HFFc6 (cell line): ENCODE measurements at regions not wholly inside any gene's neighbourhood (a gene's known extent, or its start where the extent isn't known, plus 50 kb on each side); places are given as distances from the start of the nearest gene placed in this dataset.

Experiments used
- DNase-seq: peaks from one replicate; pipeline ENCODE4 v3.0.0-alpha.2; 2018
- H3K27ac Mint-ChIP-seq: 2 replicates; pipeline ENCODE4 v1.8.0; 2020; ENCODE audit warnings: mild to moderate bottlenecking, mixed read lengths
- H3K27me3 Mint-ChIP-seq: 2 replicates; pipeline ENCODE4 v1.8.0; 2021; ENCODE audit warnings: mild to moderate bottlenecking, moderate library complexity, mixed read lengths; ENCODE audit not compliant: insufficient read depth
- H3K36me3 Mint-ChIP-seq: 2 replicates; pipeline ENCODE4 v1.8.0; 2021; ENCODE audit warnings: low read depth, mixed read lengths
- H3K4me1 Mint-ChIP-seq: 2 replicates; pipeline ENCODE4 v1.8.0; 2020; ENCODE audit warnings: low read depth, mixed read lengths
- H3K4me3 Mint-ChIP-seq: 2 replicates; pipeline ENCODE4 v1.8.0; 2020; ENCODE audit warnings: mild to moderate bottlenecking, moderate library complexity, mixed read lengths
- H3K9me3 Mint-ChIP-seq: 2 replicates; pipeline ENCODE4 v1.8.0; 2020; ENCODE audit warnings: mild to moderate bottlenecking, mixed read lengths
- TF ChIP-seq, protein P1 (sequence below): fragments of 200-600 bp; sonication (generic); IDR thresholded peaks from 2 replicates; pipeline ENCODE4 v1.5.0; 2021; ENCODE audit warnings: antibody characterized with exemption, mild to moderate bottlenecking

DNA sequence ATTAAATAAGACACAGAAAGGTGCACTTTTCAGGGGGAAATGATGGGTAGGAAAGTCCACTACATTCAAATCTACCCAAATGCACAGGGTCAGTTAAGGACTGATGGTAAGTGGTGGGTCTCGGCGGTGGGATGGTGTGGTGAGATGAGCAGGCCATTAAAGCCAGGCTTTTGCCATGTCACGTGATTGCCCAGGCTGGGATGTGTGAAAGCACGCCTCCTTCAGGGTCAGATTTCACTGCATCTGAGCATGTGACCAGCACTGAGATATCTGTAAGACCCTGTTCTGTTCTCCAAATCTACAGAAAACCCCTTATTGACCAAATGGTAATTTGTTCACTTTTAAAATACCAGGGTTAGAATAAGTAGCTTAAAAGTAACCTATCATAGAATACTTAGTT is 301.5 kb downstream of the MEX3B start:
- no peak for DNase-seq
- H3K27me3 Mint-ChIP-seq, result no peaks in the 10 kb centered on the region; the same call in 1 of the 2 replicates
- peaks cover 5% of the 10 kb centered on the region for H3K9me3 Mint-ChIP-seq
- TF ChIP-seq, protein P1, sequence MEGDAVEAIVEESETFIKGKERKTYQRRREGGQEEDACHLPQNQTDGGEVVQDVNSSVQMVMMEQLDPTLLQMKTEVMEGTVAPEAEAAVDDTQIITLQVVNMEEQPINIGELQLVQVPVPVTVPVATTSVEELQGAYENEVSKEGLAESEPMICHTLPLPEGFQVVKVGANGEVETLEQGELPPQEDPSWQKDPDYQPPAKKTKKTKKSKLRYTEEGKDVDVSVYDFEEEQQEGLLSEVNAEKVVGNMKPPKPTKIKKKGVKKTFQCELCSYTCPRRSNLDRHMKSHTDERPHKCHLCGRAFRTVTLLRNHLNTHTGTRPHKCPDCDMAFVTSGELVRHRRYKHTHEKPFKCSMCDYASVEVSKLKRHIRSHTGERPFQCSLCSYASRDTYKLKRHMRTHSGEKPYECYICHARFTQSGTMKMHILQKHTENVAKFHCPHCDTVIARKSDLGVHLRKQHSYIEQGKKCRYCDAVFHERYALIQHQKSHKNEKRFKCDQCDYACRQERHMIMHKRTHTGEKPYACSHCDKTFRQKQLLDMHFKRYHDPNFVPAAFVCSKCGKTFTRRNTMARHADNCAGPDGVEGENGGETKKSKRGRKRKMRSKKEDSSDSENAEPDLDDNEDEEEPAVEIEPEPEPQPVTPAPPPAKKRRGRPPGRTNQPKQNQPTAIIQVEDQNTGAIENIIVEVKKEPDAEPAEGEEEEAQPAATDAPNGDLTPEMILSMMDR, result no peak
- H3K4me1 Mint-ChIP-seq, result no peaks in the 10 kb centered on the region
- H3K27ac Mint-ChIP-seq, result no peak overlapping the region
- no peak overlapping the region for H3K4me3 Mint-ChIP-seq
- H3K36me3 Mint-ChIP-seq, result no peaks in the 10 kb centered on the region

DNA sequence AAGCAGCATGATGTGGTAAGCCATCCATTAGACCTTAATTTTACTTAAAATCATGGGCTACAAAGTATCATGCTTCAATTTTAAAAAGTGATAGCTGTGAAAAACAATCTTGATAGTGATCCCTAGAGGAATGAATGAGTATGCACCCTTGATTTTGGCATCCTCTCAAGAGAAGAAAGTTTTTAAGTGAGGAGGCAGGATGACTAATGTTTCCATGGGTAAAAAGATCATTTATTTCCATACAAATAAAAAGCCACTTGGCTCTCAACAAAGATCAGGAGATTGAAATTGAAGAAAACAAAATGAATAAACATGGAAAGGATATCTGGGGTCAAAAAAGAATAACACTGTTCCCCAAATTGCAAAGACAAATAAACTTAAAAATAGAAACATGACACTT is 305.4 kb downstream of the MEX3B start:
- no peak overlapping the region for H3K27ac Mint-ChIP-seq

DNA sequence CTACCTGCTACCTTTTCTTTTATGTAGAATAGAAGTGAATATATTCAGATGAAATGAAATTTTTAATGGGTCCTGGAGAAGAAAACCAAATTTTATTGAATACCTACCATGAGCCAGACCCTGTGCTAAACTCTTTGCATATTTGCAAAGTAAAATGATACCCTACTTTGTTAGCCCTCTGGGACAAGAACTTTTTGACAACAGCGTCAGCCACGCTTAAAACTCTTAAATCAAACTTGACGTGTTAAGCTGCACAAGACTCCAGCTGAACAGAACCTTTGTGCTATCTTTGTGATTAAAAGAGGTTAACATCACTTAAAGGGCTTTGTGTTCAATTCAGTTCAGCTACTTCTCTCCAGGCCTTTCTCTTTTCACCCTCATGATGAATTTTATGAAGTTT is 316.5 kb downstream of the MEX3B start:
- Mint-ChIP-seq H3K27ac (no peak overlapping the region), H3K9me3 (peaks cover 30% of the 10 kb centered on the region), H3K4me3 (no peak overlapping the region), H3K36me3 (no peaks in the 10 kb centered on the region), H3K4me1 (no peaks in the 10 kb centered on the region), H3K27me3 (no peaks in the 10 kb centered on the region)
- no peak for DNase-seq
- TF ChIP-seq, protein P1, result no peak

More for the DNA sequence above, 305.4 kb downstream of the MEX3B start:
- Mint-ChIP-seq H3K9me3 (peaks cover 12% of the 10 kb centered on the region), H3K36me3 (no peaks in the 10 kb centered on the region), H3K27me3 (no peaks in the 10 kb centered on the region; the same call in 1 of the 2 replicates), H3K4me1 (no peaks in the 10 kb centered on the region), H3K4me3 (no peak overlapping the region)
- no peak for DNase-seq
- TF ChIP-seq, protein P1, result no peak

DNA sequence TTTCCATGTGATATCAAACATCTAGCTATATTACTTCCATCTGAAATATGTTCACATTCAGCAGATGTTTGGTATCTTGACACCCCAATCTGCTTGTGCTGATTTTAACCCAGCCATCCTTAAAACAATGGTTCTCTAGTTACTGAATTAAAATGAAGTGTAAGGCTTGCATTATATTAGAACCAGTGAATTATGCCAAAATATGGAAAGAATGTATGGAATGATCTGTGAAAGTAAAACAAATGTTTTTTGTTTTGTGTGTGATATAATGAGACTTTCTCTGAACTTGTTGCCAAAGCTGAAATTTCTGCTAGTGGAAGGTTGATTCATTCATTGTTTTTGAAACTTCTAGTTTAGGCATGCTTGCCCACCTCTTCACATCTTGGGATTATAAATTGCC is 317.1 kb downstream of the MEX3B start:
- Mint-ChIP-seq H3K4me3 (no peak overlapping the region), H3K4me1 (no peaks in the 10 kb centered on the region), H3K9me3 (peaks cover 35% of the 10 kb centered on the region), H3K27me3 (no peaks in the 10 kb centered on the region), H3K36me3 (no peaks in the 10 kb centered on the region), H3K27ac (no peak overlapping the region)
- TF ChIP-seq, protein P1, result no peak
- DNase-seq, result no peak

DNA sequence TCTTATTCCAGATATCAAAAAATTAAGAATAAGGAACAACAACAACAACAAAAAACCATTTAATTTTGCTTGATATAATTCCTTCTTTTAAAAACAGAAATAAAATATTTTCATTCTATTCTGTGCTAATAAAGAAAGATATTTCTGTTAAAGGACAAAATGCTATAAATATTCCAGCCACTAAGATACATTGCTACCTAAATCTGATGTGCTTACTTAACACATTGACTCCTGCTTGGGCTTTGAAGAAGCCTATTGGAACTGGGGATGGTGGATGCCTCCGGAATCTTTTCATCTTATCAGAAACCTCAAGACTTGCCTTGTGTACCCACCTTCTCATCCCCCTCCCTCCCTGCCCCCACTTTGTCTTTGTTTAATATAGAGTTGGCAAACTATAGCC is 320.2 kb downstream of the MEX3B start:
- H3K27me3 Mint-ChIP-seq, result no peaks in the 10 kb centered on the region
- no peak overlapping the region for H3K27ac Mint-ChIP-seq
- H3K36me3 Mint-ChIP-seq, result no peaks in the 10 kb centered on the region
- DNase-seq, result no peak
- peaks cover 35% of the 10 kb centered on the region for H3K9me3 Mint-ChIP-seq
- no peaks in the 10 kb centered on the region for H3K4me1 Mint-ChIP-seq
- H3K4me3 Mint-ChIP-seq, result no peak overlapping the region
- TF ChIP-seq, protein P1, result no peak

DNA sequence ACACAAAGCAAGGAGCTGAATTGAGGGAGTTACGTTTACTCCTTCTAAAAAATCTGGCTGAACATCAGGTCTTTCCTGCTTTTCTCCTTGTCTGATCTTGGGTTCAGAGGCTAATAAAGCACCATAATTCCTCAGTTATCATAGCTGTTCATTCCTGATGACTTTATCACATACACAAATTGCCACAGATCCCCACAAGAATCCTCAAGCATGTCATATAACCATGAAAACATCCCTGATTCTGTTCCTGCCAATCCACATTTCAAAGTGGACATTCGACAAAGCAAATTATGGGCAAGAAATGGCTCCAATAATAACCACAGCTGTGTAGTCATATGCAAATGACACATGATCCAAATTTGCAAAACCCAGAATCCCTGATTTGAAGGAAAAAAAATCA is 321.3 kb downstream of the MEX3B start:
- H3K4me1 Mint-ChIP-seq, result no peaks in the 10 kb centered on the region
- H3K36me3 Mint-ChIP-seq, result no peaks in the 10 kb centered on the region
- TF ChIP-seq, protein P1, result no peak
- H3K27ac Mint-ChIP-seq, result no peak overlapping the region
- H3K27me3 Mint-ChIP-seq, result no peaks in the 10 kb centered on the region; the same call in 1 of the 2 replicates
- no peak for DNase-seq
- no peak overlapping the region for H3K4me3 Mint-ChIP-seq
- H3K9me3 Mint-ChIP-seq, result peaks cover 27% of the 10 kb centered on the region
